CD4-positive, alpha-beta T cell (primary cell): ENCODE measurements at regions not wholly inside any gene's neighbourhood (a gene's known extent, or its start where the extent isn't known, plus 50 kb on each side); places are given as distances from the start of the nearest gene placed in this dataset.

Source experiments
- ATAC-seq: fragments of 200-7000 bp; cut with Tn5 transposase; one replicate; pipeline ENCODE4 v1.10.0; 2022; ENCODE audit warnings: mild to moderate bottlenecking; ENCODE audit not compliant: poor library complexity
- CTCF ChIA-PET: fragments of 350-600 bp; sonication (Branson Sonifier 250); formaldehyde crosslinking; loops from one replicate; lab custom pipeline; 2021; ENCODE audit warnings: antibody characterized with exemption, inconsistent platforms; lab: Charles Lee
- POLR2A ChIA-PET: fragments of 350-600 bp; sonication (Branson Sonifier 250); formaldehyde crosslinking; loops from one replicate; lab custom pipeline; 2021; ENCODE audit warnings: antibody characterized with exemption, inconsistent platforms; lab: Charles Lee
- DNase-seq, 14 experiments: peaks; one replicate each; pipeline ENCODE4 v3.0.0-alpha.2; 2013 to 2020; ENCODE audit warnings: mixed read lengths in 2 of 14
- H3K27ac ChIP-seq, 2 donors: one replicate each; pipeline versions ENCODE4 v1.5.1 to v1.7.0; 2013; ENCODE audit warnings: low read length in 2 of 2, low read depth in 1 of 2, mild to moderate bottlenecking in 1 of 2
- H3K27me3 ChIP-seq, 2 experiments: 1 replicate in 1 of 2; 2 replicates in 1 of 2; pipeline versions ENCODE4 v1.6.1 to v1.7.0; 2013; ENCODE audit warnings: low read length in 2 of 2, control low read depth in 1 of 2, mild to moderate bottlenecking in 1 of 2, moderate library complexity in 1 of 2; ENCODE audit not compliant: insufficient read depth in 2 of 2, control insufficient read depth in 1 of 2
- H3K36me3 ChIP-seq: one replicate; pipeline ENCODE4 v1.6.1; 2013; ENCODE audit warnings: low read length, control low read depth; ENCODE audit not compliant: insufficient read depth
- H3K4me1 ChIP-seq: one replicate; pipeline ENCODE4 v1.6.1; 2013; ENCODE audit warnings: low read length, control low read depth; ENCODE audit not compliant: insufficient read depth
- H3K4me3 ChIP-seq: one replicate; pipeline ENCODE4 v1.5.1; 2013; ENCODE audit warnings: mild to moderate bottlenecking, low read length, moderate library complexity
- H3K9me3 ChIP-seq, 2 experiments: 1 replicate in 1 of 2; 2 replicates in 1 of 2; pipeline versions ENCODE4 v1.6.1 to v1.7.0; 2013; ENCODE audit warnings: low read length in 2 of 2, mild to moderate bottlenecking in 2 of 2, control low read depth in 1 of 2, moderate library complexity in 1 of 2; ENCODE audit not compliant: control insufficient read depth in 1 of 2, insufficient read depth in 1 of 2
- H3K27ac Mint-ChIP-seq: one replicate; pipeline ENCODE4 v1.8.0; 2020; ENCODE audit warnings: mixed read lengths
- H3K27me3 Mint-ChIP-seq: one replicate; pipeline ENCODE4 v1.8.0; 2021; ENCODE audit warnings: mixed read lengths
- H3K36me3 Mint-ChIP-seq: one replicate; pipeline ENCODE4 v1.8.0; 2021; ENCODE audit warnings: low read depth, mixed read lengths
- H3K4me1 Mint-ChIP-seq: one replicate; pipeline ENCODE4 v1.8.0; 2021; ENCODE audit warnings: low read depth, mixed read lengths
- H3K4me3 Mint-ChIP-seq: one replicate; pipeline ENCODE4 v1.8.0; 2020; ENCODE audit warnings: mild to moderate bottlenecking, mixed read lengths
- H3K9me3 Mint-ChIP-seq: one replicate; pipeline ENCODE4 v1.8.0; 2020; ENCODE audit warnings: mixed read lengths
- intact Hi-C, 2 experiments: fragments of 100-400 bp; cut with DNase I in 1 of 2; cut with micrococcal nuclease in 1 of 2; formaldehyde crosslinking; loops; one replicate each; pipeline versions ENCODE4 v1.15.1 to v1.9.0; 2023 to 2025; cut with DNase I, micrococcal nuclease
- TF ChIP-seq, protein P1 (sequence below): fragments of 200-600 bp; IDR thresholded peaks from one replicate; pipeline ENCODE4 v1.8.0; 2022; ENCODE audit warnings: antibody characterized with exemption, mild to moderate bottlenecking

DNA sequence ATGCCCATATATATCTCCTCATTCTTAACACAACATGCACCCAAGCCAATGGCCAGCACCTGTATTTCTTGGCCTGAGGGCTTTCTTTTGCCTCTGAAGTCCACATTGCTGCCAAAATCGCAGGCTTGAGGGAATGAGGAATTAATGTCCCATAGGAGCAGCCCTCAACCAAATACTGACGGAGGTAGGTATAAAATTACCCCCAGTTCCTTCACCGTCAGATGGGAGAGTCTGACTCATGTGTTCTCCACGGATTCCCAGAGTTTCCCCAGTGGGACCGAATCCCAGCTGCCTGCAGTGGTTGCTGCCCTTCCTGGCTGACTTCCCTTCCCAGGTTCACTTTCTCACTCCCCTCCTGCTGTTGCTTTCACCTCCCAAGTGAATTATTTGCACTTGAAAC is 602.2 kb upstream of the NOX3 start:
- ATAC-seq (no peak), DNase-seq (no peak)
- Histone ChIP-seq H3K9me3 (no peaks in the 10 kb centered on the region), H3K36me3 (no peaks in the 10 kb centered on the region), H3K27ac (no peak overlapping the region), H3K27me3 (no peaks in the 10 kb centered on the region), H3K4me3 (no peak overlapping the region), H3K4me1 (peaks cover 5% of the 10 kb centered on the region)
- Mint-ChIP-seq H3K4me3 (no peak overlapping the region), H3K36me3 (peaks cover 5% of the 10 kb centered on the region), H3K9me3 (peaks cover 8% of the 10 kb centered on the region), H3K27me3 (no peaks in the 10 kb centered on the region), H3K27ac (no peak overlapping the region), H3K4me1 (peaks cover 8% of the 10 kb centered on the region)
- ChIA-PET CTCF (no interaction called here), POLR2A (no interaction called here)
- TF ChIP-seq, protein P1, sequence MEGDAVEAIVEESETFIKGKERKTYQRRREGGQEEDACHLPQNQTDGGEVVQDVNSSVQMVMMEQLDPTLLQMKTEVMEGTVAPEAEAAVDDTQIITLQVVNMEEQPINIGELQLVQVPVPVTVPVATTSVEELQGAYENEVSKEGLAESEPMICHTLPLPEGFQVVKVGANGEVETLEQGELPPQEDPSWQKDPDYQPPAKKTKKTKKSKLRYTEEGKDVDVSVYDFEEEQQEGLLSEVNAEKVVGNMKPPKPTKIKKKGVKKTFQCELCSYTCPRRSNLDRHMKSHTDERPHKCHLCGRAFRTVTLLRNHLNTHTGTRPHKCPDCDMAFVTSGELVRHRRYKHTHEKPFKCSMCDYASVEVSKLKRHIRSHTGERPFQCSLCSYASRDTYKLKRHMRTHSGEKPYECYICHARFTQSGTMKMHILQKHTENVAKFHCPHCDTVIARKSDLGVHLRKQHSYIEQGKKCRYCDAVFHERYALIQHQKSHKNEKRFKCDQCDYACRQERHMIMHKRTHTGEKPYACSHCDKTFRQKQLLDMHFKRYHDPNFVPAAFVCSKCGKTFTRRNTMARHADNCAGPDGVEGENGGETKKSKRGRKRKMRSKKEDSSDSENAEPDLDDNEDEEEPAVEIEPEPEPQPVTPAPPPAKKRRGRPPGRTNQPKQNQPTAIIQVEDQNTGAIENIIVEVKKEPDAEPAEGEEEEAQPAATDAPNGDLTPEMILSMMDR: no peak
- intact Hi-C loops: no loop called here

DNA sequence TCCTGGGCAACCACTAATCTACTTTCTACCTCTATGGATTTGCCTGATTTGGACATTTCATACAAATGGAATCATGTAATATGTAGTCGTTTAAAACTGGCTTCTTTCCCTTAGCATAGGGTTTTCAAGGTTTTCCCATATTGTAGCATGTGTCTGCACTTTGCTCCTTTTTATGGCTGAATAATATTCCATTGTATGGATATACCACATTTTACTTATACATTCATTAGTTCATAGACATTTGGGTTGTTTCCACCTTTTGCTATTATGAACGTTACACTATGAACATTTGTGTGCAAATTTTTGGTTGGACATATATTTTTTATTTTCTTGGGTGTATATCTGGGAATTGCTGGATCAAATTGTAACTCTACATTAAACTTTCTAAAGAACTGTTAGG is 600.4 kb upstream of the NOX3 start:
- peaks cover 8% of the 10 kb centered on the region for H3K9me3 Mint-ChIP-seq
- Histone ChIP-seq H3K9me3 (no peaks in the 10 kb centered on the region), H3K27ac (no peak overlapping the region), H3K27me3 (no peaks in the 10 kb centered on the region), H3K4me1 (peaks cover 5% of the 10 kb centered on the region), H3K4me3 (no peak overlapping the region), H3K36me3 (no peaks in the 10 kb centered on the region)
- DNase-seq (no peak), ATAC-seq (no peak)
- no peaks in the 10 kb centered on the region for H3K36me3 Mint-ChIP-seq
- no peak overlapping the region for H3K27ac Mint-ChIP-seq
- POLR2A ChIA-PET: no interaction called here
- intact Hi-C loops: no loop called here
- H3K4me3 Mint-ChIP-seq: no peak overlapping the region
- CTCF ChIA-PET: no interaction called here
- TF ChIP-seq, protein P1: no peak
- no peaks in the 10 kb centered on the region for H3K27me3 Mint-ChIP-seq
- peaks cover 8% of the 10 kb centered on the region for H3K4me1 Mint-ChIP-seq

DNA sequence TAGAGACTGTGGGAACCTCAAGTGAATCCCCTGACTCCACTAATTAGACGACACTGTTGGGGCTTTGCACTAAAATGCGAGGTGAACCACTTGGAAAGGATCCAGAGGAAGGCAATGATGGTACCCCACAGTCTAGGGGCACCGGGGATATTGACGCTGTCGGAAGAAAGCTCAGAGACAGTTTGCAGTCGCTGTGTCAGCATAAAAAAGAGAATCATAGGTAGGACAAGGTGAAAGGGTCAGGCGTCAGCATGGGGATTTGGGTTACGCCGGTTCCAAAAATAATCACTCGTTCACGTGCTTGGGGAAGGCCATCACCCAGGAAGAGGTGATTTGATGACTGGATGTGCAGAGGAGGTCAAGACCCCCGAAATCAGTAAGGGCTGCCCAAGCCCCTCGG is 598.0 kb upstream of the NOX3 start:
- ATAC-seq (no peak), DNase-seq (no peak)
- Mint-ChIP-seq H3K4me3 (no peak overlapping the region), H3K27me3 (no peaks in the 10 kb centered on the region), H3K36me3 (no peaks in the 10 kb centered on the region), H3K4me1 (no peaks in the 10 kb centered on the region), H3K27ac (no peak overlapping the region), H3K9me3 (peaks cover 8% of the 10 kb centered on the region)
- TF ChIP-seq, protein P1: no peak
- no peaks in the 10 kb centered on the region for H3K36me3 ChIP-seq
- intact Hi-C loops: no loop called here
- ChIA-PET POLR2A (no interaction called here), CTCF (no interaction called here)
- H3K27me3 ChIP-seq: no peaks in the 10 kb centered on the region
- H3K4me3 ChIP-seq: no peak overlapping the region
- H3K9me3 ChIP-seq: no peaks in the 10 kb centered on the region
- H3K4me1 ChIP-seq: no peaks in the 10 kb centered on the region
- no peak overlapping the region for H3K27ac ChIP-seq
